ENCODE measurements at regions not wholly inside any gene's neighbourhood (a gene's known extent, or its start where the extent isn't known, plus 50 kb on each side); places are given as distances from the start of the nearest gene placed in this dataset.
A peak's percentile ranks its signal among the peaks of the same experiment; 100 is the strongest.

DNA sequence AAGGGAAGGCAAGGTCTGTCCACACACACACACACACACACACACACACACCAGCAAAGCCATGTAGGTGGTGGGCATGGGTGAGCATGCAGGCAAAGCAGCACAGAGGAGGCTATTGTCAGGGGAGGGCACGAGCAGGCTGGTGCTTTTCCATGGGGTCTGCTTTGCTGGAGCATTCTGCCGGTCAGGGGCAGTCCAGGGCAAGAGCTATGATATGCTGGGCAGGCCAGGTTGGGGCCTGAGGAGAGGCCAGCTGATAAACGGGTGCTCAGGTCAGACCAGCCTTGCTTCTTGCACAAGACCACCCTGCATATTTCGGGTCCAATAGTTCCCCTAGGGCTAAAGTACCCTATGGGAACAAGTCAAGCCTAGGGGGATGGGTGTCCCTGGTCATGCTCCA is 253.9 kb upstream of the DMAC1 start:
- DNase-seq (ENCODE audit: low spot score in 2 of 2) (no peak), ATAC-seq (no peak)
- Mint-ChIP-seq H3K36me3 (peaks cover 0 to 28% of the 10 kb centered on the region in 2 donors), H3K27ac (no peak overlapping the region), H3K9me3 (peaks cover 22 to 31% of the 10 kb centered on the region in 2 donors)

GRCh38 chr9:8052991-8053390 is 253.4 kb upstream of the DMAC1 start:
- peaks cover 22 to 34% of the 10 kb centered on the region in 2 donors for H3K9me3 Mint-ChIP-seq
- no peak overlapping the region for H3K27ac Mint-ChIP-seq
- peaks cover 0 to 28% of the 10 kb centered on the region in 2 donors for H3K36me3 Mint-ChIP-seq
- ATAC-seq (no peak), DNase-seq (ENCODE audit: low spot score in 2 of 2) (no peak)

DNA sequence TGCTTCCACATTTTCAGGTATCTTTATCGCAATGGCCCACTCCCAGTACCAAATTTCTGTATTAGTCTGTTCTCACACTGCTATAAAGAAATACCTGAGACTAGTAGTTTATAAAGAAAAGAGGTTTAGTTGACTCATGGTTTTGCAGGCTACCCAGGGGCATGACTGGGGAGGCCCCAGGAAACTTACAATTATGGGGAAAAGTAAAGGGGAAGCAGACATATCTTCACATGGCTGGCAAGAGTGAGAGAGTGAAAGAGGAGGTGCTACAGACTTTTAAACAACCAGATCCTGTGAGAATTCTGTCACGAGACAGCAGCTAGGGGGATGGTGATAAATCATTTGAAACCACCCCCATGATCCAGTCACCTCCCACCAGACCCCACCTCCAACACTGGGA is 238.2 kb upstream of the DMAC1 start:
- ATAC-seq: no peak
- Mint-ChIP-seq H3K36me3 (peaks cover 13 to 29% of the 10 kb centered on the region in 2 donors), H3K9me3 (peaks cover 21 to 22% of the 10 kb centered on the region in 2 donors)

GRCh38 chr9:8036914-8037524 is 237.4 kb upstream of the DMAC1 start:
- H3K36me3 Mint-ChIP-seq: peaks cover 13 to 25% of the 10 kb centered on the region in 2 donors
- DNase-seq (ENCODE audit: low spot score in 2 of 2) (no peak), ATAC-seq (no peak)
- H3K9me3 Mint-ChIP-seq: peaks cover 21 to 22% of the 10 kb centered on the region in 2 donors
- H3K27ac Mint-ChIP-seq: no peak overlapping the region

More for the DNA sequence above, 238.2 kb upstream of the DMAC1 start:
- no peak for DNase-seq (ENCODE audit: low spot score in 2 of 2)
- no peak overlapping the region for H3K27ac Mint-ChIP-seq

DNA sequence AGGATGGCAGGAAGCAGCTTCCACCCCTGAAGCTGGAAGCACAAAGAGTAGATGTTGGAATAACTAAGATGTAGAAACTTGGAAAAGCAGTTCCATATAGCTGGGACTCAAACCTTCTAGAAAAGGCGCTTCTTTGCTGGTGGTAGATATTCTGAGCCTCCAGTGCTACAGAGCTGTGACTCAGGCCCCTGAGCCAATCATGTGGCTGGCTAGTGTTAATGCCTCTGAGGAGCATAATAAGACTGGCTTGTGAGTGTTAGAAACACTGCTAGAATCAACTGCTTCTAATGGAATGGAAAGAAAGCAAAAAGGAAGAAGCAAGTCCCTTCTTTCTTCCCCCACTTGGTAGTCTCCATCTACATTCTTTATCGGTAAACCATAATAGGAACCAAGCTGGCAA is 234.2 kb upstream of the DMAC1 start:
- no peak for ATAC-seq
- peaks cover 10 to 16% of the 10 kb centered on the region in 2 donors for H3K9me3 Mint-ChIP-seq
- DNase-seq (ENCODE audit: low spot score in 2 of 2): no peak
- peaks cover 13 to 19% of the 10 kb centered on the region in 2 donors for H3K36me3 Mint-ChIP-seq
- no peak overlapping the region for H3K27ac Mint-ChIP-seq

DNA sequence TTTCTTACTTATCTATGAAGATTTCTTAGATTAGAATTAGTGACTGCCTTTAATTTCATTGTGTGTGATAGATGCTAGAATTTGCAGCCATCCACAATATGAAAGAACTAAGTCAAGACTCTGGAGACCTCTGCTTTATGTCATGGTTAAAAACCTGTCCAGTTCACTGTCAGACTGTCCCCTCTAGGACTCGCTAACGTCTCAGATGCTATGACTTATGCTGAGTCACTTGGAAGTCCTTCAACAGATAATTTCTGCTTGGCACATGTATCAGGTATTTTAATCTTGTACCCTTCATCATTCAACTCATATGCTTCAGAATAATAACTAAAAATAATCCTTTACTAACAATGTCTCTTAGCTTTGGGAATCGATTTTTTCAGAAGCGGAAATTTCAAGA is 230.5 kb upstream of the DMAC1 start:
- ATAC-seq (no peak), DNase-seq (ENCODE audit: low spot score in 2 of 2) (no peak)
- Mint-ChIP-seq H3K36me3 (no peaks in the 10 kb centered on the region), H3K27ac (no peak overlapping the region), H3K9me3 (no peaks in the 10 kb centered on the region)

- ATAC-seq (no peak), DNase-seq (ENCODE audit: low spot score in 2 of 2) (no peak)
- peaks cover 3% of the 10 kb centered on the region in 2 donors for H3K9me3 Mint-ChIP-seq
- H3K27ac Mint-ChIP-seq: no peak overlapping the region
- peaks cover 3 to 5% of the 10 kb centered on the region in 2 donors for H3K36me3 Mint-ChIP-seq
These were observed 227.8 kb upstream of the DMAC1 start for GRCh38 chr9:8027351-8027750.

DNA sequence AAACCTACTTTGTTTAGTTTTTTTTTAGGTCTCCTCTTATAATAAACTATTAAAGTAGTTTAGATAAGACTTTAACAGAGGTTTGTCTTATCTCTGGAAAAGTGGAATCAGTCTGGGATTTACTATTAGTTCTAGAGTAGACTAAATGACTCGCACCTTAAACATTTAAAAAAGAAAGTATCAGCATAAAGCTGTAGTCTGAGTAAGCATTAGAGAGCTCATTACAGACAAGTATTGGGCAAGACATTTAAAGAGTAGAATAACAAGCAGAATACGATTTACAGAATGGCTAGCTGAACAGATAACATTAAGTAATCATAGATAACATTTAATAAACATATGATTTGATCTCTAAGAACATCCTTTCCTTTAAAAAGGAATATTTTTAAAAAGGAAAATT is 226.0 kb upstream of the DMAC1 start:
- Mint-ChIP-seq H3K9me3 (peaks cover 3 to 7% of the 10 kb centered on the region in 2 donors), H3K27ac (no peak overlapping the region), H3K36me3 (peaks cover 7 to 9% of the 10 kb centered on the region in 2 donors)
- DNase-seq (ENCODE audit: low spot score in 2 of 2): no peak
- no peak for ATAC-seq

DNA sequence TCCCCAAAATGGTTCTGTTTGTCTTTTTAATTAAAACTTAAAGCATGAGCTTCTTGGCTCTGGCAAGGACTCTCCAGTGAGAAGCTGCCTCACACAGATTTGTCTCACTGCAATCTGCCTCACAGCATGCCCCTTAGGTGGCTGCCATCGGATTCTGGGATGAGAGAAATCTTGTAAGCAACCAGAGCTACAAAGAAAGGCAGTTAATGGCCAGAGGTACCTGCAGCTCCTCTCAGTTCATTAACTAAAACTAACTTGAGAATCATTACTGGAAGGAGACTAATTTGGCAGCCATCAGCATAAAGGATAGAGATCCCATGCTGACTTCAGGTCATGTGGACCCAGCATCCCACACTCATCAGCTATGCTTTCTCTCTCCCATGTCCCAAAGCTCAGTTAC is 220.6 kb upstream of the DMAC1 start:
- Mint-ChIP-seq H3K27ac (no peak overlapping the region), H3K9me3 (peaks cover 7% of the 10 kb centered on the region in 2 donors), H3K36me3 (peaks cover 7 to 9% of the 10 kb centered on the region in 2 donors)
- ATAC-seq: no peak
- no peak for DNase-seq (ENCODE audit: low spot score in 2 of 2)

- no peak for DNase-seq (ENCODE audit: low spot score in 2 of 2)
- no peak for ATAC-seq
- Mint-ChIP-seq H3K27ac (no peak overlapping the region), H3K36me3 (peaks cover 7 to 9% of the 10 kb centered on the region in 2 donors), H3K9me3 (peaks cover 7% of the 10 kb centered on the region in 2 donors)
These were observed 220.1 kb upstream of the DMAC1 start for GRCh38 chr9:8019636-8020035.

DNA sequence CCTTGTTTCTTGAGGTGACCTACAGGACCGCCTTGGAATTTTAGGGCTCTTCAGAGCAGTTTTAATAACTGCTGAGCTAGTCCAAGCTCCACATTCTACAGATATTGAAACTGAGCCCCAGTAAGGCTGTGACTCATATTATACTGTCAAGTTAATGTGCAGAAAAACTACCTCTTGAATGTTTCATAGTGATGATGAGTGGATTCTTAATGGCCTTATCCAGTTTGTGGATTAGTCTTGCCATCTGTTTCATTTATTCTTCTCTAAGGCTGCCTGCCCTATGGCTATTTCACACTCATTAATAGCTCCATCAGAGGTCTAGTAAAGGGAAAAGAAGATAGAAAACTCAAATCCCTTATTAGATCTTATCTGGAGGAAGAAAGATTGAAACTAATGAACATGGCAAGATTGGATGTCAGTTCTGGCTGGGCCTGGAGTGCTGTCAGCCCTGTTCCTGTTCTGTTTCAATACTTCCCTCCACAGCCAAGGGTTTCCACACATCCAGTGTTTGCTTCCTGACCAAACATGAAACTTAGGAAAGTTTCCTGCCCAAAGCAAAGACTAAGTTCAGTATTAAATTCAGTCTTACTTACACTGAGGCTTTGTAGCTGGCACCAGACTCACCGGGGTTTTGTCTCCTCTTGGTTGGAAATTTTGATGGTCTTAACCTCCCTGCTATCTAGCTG is 215.6 kb upstream of the DMAC1 start:
- Mint-ChIP-seq H3K27ac (no peak overlapping the region), H3K36me3 (no peaks in the 10 kb centered on the region), H3K9me3 (peaks cover 0 to 4% of the 10 kb centered on the region in 2 donors)
- DNase-seq (ENCODE audit: low spot score in 2 of 2): no peak
- peak; percentile 41 to 47 for ATAC-seq

DNA sequence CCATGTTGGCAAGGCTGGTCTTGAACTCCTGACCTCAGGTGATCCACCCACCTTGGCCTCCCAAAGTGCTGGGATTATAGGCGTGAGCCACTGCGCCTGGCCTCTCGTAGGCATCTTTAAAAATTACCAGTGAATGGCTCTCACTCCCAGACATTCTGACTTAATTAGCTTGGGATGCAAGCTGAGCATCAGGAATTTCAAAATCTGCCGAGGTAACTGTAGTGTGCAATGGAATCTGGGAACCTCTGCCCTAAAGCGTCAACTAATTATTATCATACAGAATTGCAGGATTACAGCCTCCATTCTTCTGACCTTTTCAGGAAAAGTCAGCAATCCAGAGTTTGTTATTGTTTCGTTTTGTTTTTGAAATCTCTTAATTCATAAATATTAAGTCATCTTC is 213.4 kb upstream of the DMAC1 start:
- Mint-ChIP-seq H3K36me3 (peaks cover 6 to 12% of the 10 kb centered on the region in 2 donors), H3K9me3 (peaks cover 8 to 15% of the 10 kb centered on the region in 2 donors), H3K27ac (no peak overlapping the region)
- ATAC-seq: no peak
- DNase-seq (ENCODE audit: low spot score in 2 of 2): no peak

DNA sequence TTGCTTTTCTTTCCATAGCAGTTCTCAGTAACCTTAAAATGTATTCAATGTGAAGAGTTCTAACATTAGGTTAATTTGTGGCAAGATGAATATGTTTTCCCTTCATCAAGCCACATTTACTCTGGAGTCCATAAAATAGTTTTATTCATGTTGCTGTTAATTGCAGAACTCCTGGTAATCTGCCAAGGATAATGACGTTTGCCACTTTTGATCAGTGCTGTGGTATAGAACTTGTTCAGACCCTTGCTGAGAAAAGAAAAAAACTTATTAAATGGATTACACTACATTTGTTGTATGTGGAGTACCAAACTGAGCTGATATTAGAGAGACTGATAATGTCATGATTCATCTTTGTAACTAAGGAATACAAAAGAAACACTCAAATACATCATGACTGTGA is 212.4 kb upstream of the DMAC1 start:
- Mint-ChIP-seq H3K9me3 (peaks cover 8 to 17% of the 10 kb centered on the region in 2 donors), H3K27ac (no peak overlapping the region), H3K36me3 (peaks cover 6 to 19% of the 10 kb centered on the region in 2 donors)
- DNase-seq (ENCODE audit: low spot score in 2 of 2): no peak
- no peak for ATAC-seq

- Mint-ChIP-seq H3K36me3 (no peaks in the 10 kb centered on the region), H3K27ac (peak overlapping the region in 1 of 2 donors; percentile 67), H3K9me3 (peaks cover under 1% of the 10 kb centered on the region in 2 donors)
- DNase-seq (ENCODE audit: low spot score in 2 of 2) (no peak), ATAC-seq (no peak)
These were observed 197.0 kb upstream of the DMAC1 start for GRCh38 chr9:7996558-7996957.

DNA sequence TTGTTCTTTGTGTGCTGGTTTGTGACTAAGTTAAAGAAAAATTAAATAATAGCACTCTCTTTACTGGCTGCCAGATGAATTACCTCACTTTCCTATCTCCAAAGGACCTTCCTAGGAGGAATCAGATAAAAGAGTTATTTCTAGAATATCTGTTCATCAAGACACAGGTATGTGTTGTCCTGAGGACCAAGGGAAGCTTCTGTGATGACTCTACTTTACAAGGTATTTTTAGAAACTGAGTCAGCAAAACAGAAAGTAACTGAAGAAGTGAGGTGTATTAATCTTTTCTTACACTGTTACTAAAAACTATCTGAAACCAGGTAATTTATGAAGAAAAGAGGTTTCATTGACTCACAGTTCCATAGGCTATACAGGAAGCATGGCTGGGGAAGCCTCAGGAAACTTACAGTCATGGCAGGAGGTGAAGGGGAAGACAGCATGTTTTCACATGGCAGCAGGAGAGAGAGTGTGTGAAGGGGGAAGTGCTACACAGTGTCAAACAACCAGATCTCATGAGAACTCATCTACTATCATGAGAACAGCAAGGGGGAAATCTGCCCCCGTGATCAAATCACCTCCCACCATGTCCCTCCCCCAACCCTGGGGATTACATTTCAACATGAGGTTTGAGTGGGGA is 189.2 kb upstream of the DMAC1 start:
- DNase-seq (ENCODE audit: low spot score in 2 of 2): no peak
- H3K9me3 Mint-ChIP-seq: peaks cover 0 to 15% of the 10 kb centered on the region in 2 donors
- peaks cover 6 to 25% of the 10 kb centered on the region in 2 donors for H3K36me3 Mint-ChIP-seq
- peak; percentile 60 to 96 for ATAC-seq
- H3K27ac Mint-ChIP-seq: peak overlapping the region in 1 of 2 donors; percentile 67

GRCh38 chr9:7984692-7985091 is 185.1 kb upstream of the DMAC1 start:
- DNase-seq (ENCODE audit: low spot score in 2 of 2): no peak
- Mint-ChIP-seq H3K36me3 (peaks cover 0 to 27% of the 10 kb centered on the region in 2 donors), H3K27ac (no peak overlapping the region), H3K9me3 (peaks cover 0 to 9% of the 10 kb centered on the region in 2 donors)
- ATAC-seq: no peak

DNA sequence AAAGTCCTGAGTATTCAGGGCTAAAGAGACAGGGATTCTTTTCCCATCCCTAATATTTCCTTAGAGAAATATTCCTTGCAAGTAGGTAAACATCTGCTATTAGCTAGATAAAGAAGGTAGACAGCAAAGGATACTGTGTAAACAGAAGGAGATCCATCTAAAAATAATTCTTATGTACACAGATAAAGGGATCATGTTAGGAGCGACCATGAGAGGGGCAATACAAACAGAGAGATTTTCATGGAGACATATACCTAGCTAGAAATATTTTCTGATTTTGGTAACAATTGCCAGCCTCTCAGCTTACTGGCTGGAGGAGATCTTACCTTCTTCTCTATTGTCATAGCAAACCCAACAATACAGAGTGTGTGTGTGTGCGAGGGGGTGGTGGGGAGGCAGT is 184.6 kb upstream of the DMAC1 start:
- H3K9me3 Mint-ChIP-seq: peaks cover 0 to 9% of the 10 kb centered on the region in 2 donors
- H3K27ac Mint-ChIP-seq: no peak overlapping the region
- no peak for ATAC-seq
- DNase-seq (ENCODE audit: low spot score in 2 of 2): no peak
- peaks cover 0 to 27% of the 10 kb centered on the region in 2 donors for H3K36me3 Mint-ChIP-seq
